GM18858 (cell line): ENCODE measurements at regions not wholly inside any gene's neighbourhood (a gene's known extent, or its start where the extent isn't known, plus 50 kb on each side); places are given as distances from the start of the nearest gene placed in this dataset.

ENCODE experiments used
- ATAC-seq: cut with Tn5 transposase; IDR thresholded peaks from one replicate; pipeline ENCODE4 v1.9.1; 2021; ENCODE audit not compliant: unreplicated experiment

- no peak for ATAC-seq
Measured at GRCh38 chr13:29959603-29960002, 109.2 kb upstream of the UBL3 start.

- ATAC-seq, result no peak
Measured at GRCh38 chr13:29959086-29959485, 108.7 kb upstream of the UBL3 start.

- no peak for ATAC-seq
Measured at GRCh38 chr13:29958476-29958875, 108.1 kb upstream of the UBL3 start.

GRCh38 chr13:29957320-29957719 is 106.9 kb upstream of the UBL3 start:
- ATAC-seq, result no peak

GRCh38 chr13:29956853-29957252 is 106.4 kb upstream of the UBL3 start:
- no peak for ATAC-seq

GRCh38 chr13:29955137-29955650 is 104.8 kb upstream of the UBL3 start:
- no peak for ATAC-seq

- ATAC-seq, result no peak
Measured at GRCh38 chr13:29954082-29955028, 103.9 kb upstream of the UBL3 start.

- no peak for ATAC-seq
Measured at GRCh38 chr13:29953542-29953941, 103.1 kb upstream of the UBL3 start.

- ATAC-seq, result no peak
Measured at GRCh38 chr13:29952245-29952644, 101.8 kb upstream of the UBL3 start.

- no peak for ATAC-seq
Measured at GRCh38 chr13:29948791-29949190, 98.4 kb upstream of the UBL3 start.

- no peak for ATAC-seq
Measured at GRCh38 chr13:29948244-29948643, 97.8 kb upstream of the UBL3 start.

- no peak for ATAC-seq
Measured at GRCh38 chr13:29947839-29948238, 97.4 kb upstream of the UBL3 start.

- no peak for ATAC-seq
Measured at GRCh38 chr13:29946093-29946492, 95.7 kb upstream of the UBL3 start.

- ATAC-seq, result no peak
Measured at GRCh38 chr13:29943686-29944085, 93.3 kb upstream of the UBL3 start.

GRCh38 chr13:29943273-29943672 is 92.9 kb upstream of the UBL3 start:
- ATAC-seq, result no peak

- ATAC-seq, result no peak
Measured at GRCh38 chr13:29940715-29941114, 90.3 kb upstream of the UBL3 start.

- no peak for ATAC-seq
Measured at GRCh38 chr13:29939158-29939557, 88.7 kb upstream of the UBL3 start.

- ATAC-seq, result no peak
Measured at GRCh38 chr13:29937841-29938240, 87.4 kb upstream of the UBL3 start.

GRCh38 chr13:29937379-29937778 is 87.0 kb upstream of the UBL3 start:
- ATAC-seq, result no peak

GRCh38 chr13:29936956-29937355 is 86.5 kb upstream of the UBL3 start:
- no peak for ATAC-seq

- no peak for ATAC-seq
Measured at GRCh38 chr13:29936051-29936813, 85.8 kb upstream of the UBL3 start.
